ENCODE measurements at regions not wholly inside any gene's neighbourhood (a gene's known extent, or its start where the extent isn't known, plus 50 kb on each side); places are given as distances from the start of the nearest gene placed in this dataset.

DNA sequence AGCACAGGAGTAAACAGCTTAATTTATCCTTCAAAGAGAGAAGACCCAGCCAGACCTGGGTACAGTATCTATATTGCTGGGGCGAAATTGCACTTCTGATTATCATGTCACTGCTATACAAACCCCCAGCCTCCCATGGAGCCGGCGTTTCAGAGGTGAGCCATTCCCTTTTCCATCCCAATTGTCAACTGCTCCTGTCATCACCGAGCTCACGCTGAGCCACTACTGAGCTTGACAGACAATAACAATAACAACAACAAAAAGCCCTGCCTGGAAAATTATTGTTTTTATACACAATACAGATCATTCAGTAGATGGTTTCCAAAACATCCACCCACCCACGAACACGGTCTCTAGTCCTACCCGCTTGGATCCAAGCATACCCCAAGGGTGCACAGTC lies 129.0 kb upstream of the JARID2 start:
- no peak overlapping the region for H3K4me3 ChIP-seq (ENCODE audit: low read depth, low read length)
- DNase-seq (ENCODE audit: low read depth), result no peak
- TF ChIP-seq, protein P1, sequence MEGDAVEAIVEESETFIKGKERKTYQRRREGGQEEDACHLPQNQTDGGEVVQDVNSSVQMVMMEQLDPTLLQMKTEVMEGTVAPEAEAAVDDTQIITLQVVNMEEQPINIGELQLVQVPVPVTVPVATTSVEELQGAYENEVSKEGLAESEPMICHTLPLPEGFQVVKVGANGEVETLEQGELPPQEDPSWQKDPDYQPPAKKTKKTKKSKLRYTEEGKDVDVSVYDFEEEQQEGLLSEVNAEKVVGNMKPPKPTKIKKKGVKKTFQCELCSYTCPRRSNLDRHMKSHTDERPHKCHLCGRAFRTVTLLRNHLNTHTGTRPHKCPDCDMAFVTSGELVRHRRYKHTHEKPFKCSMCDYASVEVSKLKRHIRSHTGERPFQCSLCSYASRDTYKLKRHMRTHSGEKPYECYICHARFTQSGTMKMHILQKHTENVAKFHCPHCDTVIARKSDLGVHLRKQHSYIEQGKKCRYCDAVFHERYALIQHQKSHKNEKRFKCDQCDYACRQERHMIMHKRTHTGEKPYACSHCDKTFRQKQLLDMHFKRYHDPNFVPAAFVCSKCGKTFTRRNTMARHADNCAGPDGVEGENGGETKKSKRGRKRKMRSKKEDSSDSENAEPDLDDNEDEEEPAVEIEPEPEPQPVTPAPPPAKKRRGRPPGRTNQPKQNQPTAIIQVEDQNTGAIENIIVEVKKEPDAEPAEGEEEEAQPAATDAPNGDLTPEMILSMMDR (conservative IDR thresholded peaks at IDR 0.05; ENCODE audit: low read depth, low read length), result no peak

GRCh38 chr6:15121443-15121842 lies 124.4 kb upstream of the JARID2 start:
- TF ChIP-seq, protein P1 (conservative IDR thresholded peaks at IDR 0.05; ENCODE audit: low read depth, low read length), result no peak
- H3K4me3 ChIP-seq (ENCODE audit: low read depth, low read length), result no peak overlapping the region
- no peak for DNase-seq (ENCODE audit: low read depth)

DNA sequence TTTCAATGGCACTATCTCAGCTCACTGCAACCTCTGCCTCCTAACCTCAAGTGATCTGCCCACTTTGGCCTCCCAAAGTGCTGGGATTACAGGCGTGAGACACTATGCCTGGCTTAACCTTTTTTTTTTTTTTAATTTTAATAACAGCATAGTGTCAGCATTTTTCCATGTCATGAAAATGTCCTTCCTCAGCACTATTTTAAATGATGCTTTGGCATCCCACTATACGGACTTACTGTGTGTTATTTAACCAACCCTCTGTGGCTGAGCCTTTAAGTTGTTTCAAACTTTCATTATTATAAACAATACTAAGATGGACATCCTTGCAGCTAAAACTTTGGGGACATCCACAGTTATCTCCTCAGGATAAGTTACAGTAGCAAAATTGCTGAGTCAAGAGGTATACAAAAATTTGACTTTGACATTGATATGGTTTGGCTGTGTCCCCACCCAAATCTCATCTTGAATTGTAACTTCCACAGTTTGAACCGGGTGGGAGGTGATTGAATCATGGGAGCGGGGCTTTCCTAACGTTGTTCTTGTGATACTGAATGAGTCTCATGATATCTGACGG lies 123.8 kb upstream of the JARID2 start:
- DNase-seq (ENCODE audit: low read depth), result no peak
- no peak overlapping the region for H3K4me3 ChIP-seq (ENCODE audit: low read depth, low read length)
- TF ChIP-seq, protein P1 (conservative IDR thresholded peaks at IDR 0.05; ENCODE audit: low read depth, low read length), result no peak

- H3K4me3 ChIP-seq (ENCODE audit: low read depth, low read length), result no peak overlapping the region
- TF ChIP-seq, protein P1 (conservative IDR thresholded peaks at IDR 0.05; ENCODE audit: low read depth, low read length), result no peak
- no peak for DNase-seq (ENCODE audit: low read depth)
Observed at GRCh38 chr6:15129887-15130286, 116.0 kb upstream of the JARID2 start.

DNA sequence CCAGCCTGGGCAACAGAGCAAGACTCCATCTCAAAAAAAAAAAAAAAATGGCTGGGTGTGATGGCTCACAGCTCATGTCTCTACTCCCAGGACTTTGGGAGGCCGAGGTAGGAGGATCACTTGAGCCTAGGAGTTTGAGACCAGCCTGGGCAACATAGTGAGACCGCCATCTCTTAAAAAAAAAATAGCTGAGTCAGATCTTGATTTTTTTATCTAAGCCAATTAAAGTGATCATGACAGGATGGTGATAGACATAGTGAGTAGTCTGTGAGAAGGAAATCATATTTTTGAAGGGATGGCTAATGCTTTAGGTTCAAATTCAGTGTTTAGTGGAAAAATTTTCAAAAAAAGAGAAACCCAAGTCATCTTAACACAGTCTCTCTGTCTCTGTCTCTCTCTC lies 114.6 kb upstream of the JARID2 start:
- no peak overlapping the region for H3K4me3 ChIP-seq (ENCODE audit: low read depth, low read length)
- TF ChIP-seq, protein P1 (conservative IDR thresholded peaks at IDR 0.05; ENCODE audit: low read depth, low read length), result no peak
- DNase-seq (ENCODE audit: low read depth), result no peak

DNA sequence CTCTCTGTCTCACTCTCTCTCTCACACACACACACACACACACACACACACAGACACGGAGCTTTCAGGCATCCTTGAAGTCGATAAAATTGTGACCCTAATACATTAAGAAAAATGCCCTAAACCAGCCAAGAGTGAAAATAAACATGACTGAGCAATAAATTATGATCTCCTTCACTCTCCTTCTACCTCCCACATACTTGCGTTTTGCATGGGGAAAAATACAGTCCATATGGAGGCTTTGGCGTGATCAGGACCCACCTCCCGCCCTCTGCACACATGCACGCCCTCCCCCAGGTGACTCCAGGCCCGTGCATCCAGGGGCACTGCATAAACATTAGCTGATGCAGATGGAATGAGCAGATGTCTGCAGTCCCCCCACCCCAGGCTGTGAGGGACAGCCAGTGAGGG lies 114.2 kb upstream of the JARID2 start:
- no peak overlapping the region for H3K4me3 ChIP-seq (ENCODE audit: low read depth, low read length)
- DNase-seq (ENCODE audit: low read depth), result no peak
- TF ChIP-seq, protein P1 (conservative IDR thresholded peaks at IDR 0.05; ENCODE audit: low read depth, low read length), result no peak

- H3K4me3 ChIP-seq (ENCODE audit: low read depth, low read length), result no peak overlapping the region
- TF ChIP-seq, protein P1 (conservative IDR thresholded peaks at IDR 0.05; ENCODE audit: low read depth, low read length), result no peak
- no peak for DNase-seq (ENCODE audit: low read depth)
Observed at GRCh38 chr6:15132167-15132566, 113.7 kb upstream of the JARID2 start.

All from epithelial cell of proximal tubule (primary cell).